CD4-positive, alpha-beta T cell treated with Interleukin-17A for 4 hours (primary cell): ENCODE measurements at regions not wholly inside any gene's neighbourhood (a gene's known extent, or its start where the extent isn't known, plus 50 kb on each side); places are given as distances from the start of the nearest gene placed in this dataset.

Experiments used
- DNase-seq: peaks from one replicate; pipeline ENCODE4 v3.0.0-alpha.2; 2020; ENCODE audit warnings: mixed read lengths

GRCh38 chr16:50864386-50864785, 122.5 kb downstream of the CYLD start:
- DNase-seq = no peak

GRCh38 chr16:50863644-50864144, 121.8 kb downstream of the CYLD start:
- DNase-seq = no peak

- DNase-seq = no peak
These were observed 121.1 kb downstream of the CYLD start for GRCh38 chr16:50862818-50863643.

GRCh38 chr16:50861970-50862411, 120.1 kb downstream of the CYLD start:
- DNase-seq = no peak

- no peak for DNase-seq
These were observed 119.6 kb downstream of the CYLD start for GRCh38 chr16:50861451-50861850.

GRCh38 chr16:50859628-50860360, 117.9 kb downstream of the CYLD start:
- no peak for DNase-seq

- DNase-seq = no peak
These were observed 117.2 kb downstream of the CYLD start for GRCh38 chr16:50858877-50859627.

- no peak for DNase-seq
These were observed 116.5 kb downstream of the CYLD start for GRCh38 chr16:50858376-50858775.

- DNase-seq = no peak
These were observed 116.0 kb downstream of the CYLD start for GRCh38 chr16:50857881-50858280.

GRCh38 chr16:50856991-50857390, 115.1 kb downstream of the CYLD start:
- DNase-seq = no peak

- DNase-seq = no peak
These were observed 111.4 kb downstream of the CYLD start for GRCh38 chr16:50853329-50853728.
